GM23248 (cell line): ENCODE measurements at regions not wholly inside any gene's neighbourhood (a gene's known extent, or its start where the extent isn't known, plus 50 kb on each side); places are given as distances from the start of the nearest gene placed in this dataset.

Experiments used
- EZH2 ChIP-seq: fragments of 200-600 bp; sonication (generic); IDR thresholded peaks from 2 replicates; pipeline ENCODE4 v1.6.1; 2018; ENCODE audit warnings: antibody characterized with exemption, mild to moderate bottlenecking; ENCODE audit not compliant: insufficient read depth, poor library complexity, severe bottlenecking
- EZH2phosphoT487 ChIP-seq: fragments of 200-600 bp; sonication (generic); IDR thresholded peaks from 2 replicates; pipeline ENCODE4 v1.6.1; 2018; ENCODE audit warnings: antibody characterized with exemption, moderate library complexity, mild to moderate bottlenecking, low read depth; ENCODE audit not compliant: insufficient read depth

DNA sequence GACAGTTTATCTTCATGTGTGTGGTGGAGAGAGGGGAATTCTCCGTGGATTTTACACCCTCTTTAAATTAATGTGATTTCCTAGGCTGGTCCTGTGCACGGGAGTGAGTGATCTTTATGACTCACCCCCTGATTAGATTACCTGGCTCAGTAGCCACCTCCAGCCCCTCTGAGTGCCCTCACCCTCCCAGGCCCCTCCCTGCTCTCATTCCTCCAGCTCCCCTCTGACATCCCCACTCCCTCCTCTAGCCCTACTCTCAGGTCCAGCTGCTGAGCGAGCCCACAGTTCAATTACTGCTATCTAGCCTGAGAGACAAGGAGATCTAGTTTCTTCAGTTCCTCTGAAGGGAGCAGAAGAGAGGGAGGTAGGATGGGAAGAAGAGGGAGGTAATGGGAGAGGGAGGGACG is 61.8 kb upstream of the ARAP3 start:
- TF ChIP-seq EZH2phosphoT487 (no peak), EZH2 (no peak)
